HPDE6-E6E7 (cell line): ENCODE measurements at regions not wholly inside any gene's neighbourhood (a gene's known extent, or its start where the extent isn't known, plus 50 kb on each side); places are given as distances from the start of the nearest gene placed in this dataset.

Experiments used
- DNase-seq: peaks from one replicate; pipeline ENCODE4 v3.0.0; 2011; ENCODE audit warnings: missing footprints; ENCODE audit errors: extremely low spot score

DNA sequence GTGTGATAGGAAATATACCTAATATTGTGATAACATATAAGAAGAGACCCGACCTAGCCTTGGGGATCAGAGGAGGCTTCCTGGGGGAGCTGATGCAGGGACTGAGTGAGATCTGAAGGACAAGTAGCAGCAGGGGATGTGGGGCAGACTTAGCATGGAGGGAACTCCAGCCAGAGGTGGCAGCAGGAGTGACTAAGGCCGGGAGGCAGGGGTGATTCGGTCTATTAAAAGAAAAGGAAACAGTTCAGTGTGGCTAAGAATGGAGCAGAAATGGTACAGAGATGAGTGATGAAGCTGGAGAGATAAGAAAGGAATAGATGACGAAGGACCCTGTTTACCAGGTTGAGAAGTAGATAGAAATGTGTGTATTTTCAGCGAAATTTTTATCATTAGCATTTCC lies 408.8 kb downstream of the ENC1 start:
- no peak for DNase-seq

DNA sequence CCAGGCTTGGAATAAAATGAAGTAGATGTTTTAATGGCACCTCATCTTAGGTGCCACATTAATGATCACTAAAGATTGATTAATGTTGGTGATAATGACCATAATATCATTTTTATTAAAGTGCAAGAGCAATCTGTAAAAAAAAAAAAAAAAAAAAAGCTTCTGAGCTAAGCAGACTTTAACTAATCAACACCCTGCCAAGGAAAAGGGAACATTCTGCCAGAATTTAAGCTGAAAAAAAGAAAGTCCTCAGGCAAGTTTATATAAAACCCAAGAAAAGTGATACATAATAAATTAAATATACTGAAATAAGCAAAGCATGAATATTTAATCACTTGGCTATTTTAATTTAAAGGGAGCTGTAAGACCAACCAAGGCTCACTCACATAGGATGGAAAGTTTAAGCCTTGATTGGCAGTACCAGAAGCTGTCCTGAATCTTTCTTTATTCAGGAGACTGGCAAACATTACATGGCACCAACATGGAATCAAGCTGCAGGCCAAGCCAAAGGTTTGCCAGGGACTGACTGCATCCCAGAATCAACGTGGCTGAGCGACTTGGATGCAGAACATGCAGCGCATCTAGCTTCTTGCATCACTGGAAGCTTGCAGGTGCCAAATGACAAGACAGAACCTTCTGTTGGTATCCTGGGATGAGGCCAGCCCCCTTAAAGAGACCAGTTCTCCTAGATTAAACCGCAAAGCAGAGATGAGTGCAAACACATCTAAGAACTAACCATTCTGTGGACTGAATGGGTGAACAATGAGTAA lies 413.6 kb downstream of the ENC1 start:
- no peak for DNase-seq

DNA sequence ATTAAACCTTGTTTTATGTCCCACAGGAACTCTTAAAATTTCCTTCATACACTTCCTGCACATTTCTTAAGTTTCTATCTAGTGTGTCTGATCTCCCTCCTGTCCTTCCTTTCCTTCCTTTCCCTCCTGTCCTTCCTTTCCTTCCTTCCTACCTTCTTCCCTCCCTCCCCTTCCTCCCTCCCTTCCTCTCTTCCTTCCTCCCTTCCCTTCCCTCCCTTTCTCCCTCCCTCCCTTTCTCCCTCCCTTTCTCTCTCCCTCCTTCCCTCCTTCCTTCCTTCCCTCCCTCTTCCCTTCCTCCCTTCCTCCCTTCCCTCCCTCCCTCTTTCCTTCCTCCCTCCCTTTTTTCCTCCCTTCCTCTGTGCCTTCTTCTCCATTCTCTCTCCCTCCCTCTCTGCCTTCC lies 414.9 kb downstream of the ENC1 start:
- DNase-seq, result no peak

DNA sequence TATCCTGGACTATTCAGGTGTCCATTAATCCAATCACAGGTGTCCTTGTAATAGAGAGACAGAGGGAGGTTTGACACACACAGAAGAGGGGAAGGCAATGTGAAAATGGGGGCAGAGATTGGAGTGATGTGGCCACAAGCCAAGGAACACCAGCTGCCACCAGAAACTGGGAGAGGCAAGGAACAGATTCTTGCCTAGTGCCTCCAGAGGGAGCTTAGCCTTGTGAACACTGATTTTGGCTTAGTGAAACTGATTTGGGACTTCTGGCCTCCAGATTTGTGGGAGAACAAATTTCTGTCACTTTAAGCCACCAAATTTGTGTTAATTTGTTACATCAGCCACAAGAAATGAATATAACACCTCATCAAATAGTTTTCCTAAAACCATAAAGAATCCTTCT lies 416.2 kb downstream of the ENC1 start:
- DNase-seq, result no peak

DNA sequence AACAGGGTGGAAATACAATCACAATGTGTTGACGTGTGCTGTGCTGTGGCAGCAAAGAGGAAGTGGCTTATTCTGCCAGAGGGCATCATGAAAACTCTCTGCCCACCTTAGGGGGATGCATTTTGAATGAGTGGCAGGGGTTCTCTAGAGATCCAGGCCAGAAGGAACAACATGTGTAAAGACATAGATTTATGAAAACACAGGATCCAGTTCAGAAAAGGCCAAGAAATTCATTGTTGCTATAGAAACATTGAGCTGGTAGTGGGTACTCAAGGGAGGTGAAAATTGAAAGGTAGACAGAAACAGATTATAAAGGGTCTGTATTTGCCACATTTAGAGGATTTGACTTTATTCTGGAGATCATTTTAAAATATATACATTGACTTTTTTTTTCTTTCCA lies 417.7 kb downstream of the ENC1 start:
- DNase-seq, result no peak

DNA sequence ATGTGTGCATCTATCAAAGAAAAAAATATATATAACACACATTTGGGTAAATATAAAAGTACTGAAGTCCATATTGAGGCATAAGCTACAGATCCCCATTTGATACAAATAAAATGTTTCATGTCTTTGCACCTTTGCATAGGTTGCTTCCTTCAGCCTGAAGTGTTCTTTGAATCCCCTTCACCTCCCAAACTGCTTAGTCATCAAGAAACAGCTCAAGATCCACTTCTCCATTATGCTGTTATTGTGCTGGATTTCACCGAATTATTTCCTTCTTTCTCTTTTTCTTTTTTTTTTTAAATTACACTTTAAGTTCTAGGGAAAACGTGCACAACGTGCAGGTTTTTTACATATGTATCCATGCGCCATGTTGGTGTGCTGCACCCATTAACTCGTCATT lies 419.1 kb downstream of the ENC1 start:
- DNase-seq, result no peak

DNA sequence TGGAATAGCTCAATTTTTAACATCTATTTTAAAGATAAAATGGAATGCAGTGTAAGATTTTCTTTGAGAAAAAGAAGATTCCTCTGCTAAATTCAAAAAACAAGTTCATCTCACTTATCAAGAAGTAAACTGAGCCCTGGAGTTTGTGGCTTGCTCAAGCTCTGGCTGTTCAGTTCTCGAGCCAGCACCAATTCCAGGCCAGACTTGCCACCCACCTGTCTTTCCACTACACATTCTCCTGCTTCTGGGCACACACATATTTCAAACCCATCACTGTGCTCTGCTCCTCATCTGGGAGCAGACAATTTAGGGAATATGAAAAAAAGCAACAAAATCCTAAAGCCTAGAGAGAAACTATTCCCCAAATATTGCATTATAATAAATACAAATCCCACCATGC lies 424.5 kb downstream of the ENC1 start:
- no peak for DNase-seq

DNA sequence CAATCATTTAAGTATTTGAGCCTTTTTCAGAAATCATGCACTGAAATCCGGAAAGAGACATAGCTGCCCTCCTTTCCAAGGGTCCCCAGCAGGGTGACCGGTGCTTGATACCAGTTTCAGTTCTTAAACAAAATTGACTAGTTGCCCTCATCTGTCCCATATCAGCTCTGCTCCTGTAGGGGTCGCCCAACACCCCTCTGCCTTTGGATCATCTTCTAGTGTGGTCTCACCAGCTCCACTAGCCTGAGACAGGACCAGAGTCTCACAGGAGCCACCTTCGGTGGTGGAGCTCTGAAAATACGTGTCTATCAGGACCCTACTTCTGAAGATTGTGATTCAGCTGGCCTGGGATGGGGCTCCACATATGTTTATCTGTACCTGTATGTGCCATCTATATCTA lies 428.2 kb downstream of the ENC1 start:
- no peak for DNase-seq

DNA sequence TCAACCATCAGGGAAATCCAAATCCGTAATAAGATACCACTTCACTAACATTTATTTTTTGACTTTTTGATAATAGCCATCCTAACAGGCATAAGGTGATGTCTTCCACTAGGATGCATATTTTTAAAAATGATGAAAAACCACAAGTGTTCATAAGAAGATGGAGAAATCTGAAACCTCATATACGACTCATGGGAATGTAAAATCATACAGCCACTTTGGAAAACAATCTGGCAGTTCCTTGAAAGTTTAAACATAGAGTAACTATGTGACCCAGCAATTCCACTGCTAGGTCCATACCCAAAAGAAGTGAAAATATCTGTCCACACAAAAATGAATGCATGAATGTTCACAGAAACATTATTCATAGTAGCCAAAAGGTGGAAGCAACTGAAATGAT lies 431.0 kb downstream of the ENC1 start:
- no peak for DNase-seq

DNA sequence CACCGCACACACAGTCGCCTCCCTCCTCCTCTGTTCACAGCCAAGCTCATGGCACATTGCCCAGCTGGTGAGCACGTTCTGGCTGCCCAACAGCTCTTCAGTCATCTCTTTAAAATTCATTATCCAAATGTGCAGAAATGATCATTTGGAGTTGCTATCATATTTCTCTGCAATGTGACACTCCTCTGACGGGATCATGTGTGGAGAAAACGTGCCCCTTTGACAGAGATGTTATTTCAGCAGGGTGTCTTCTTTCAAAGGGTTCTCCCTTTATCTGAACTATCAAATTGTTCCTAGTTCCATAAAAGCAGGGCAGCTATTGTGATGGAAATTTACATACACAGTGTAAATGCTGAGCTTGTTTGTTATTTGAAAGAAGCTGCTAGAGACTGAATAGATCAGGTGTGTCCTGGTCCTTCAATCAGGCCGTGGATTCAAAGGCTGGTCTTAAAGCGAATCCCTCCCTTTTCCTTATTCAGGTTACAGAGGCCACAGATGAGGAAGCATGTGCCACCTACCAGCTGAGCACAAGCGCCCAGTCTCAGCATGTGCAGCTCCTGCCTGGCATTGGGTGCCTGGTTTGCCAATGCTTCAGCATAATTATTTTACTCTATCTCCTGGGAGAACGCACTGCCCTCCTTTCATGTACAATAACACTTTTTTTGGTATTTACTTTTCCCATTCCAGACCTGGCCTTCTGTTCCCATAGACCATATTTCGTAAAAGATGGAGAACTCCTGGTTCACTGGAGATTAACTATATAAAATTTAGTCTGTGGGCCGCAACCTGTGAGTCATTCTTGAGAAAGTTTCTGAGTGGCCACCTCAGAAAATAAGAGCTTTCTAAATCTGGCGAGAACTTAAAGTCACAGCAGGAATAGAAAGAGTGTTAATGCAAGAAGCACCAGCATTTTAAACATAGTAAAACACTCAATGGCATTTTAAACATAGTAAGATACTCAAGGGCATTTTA lies 433.7 kb downstream of the ENC1 start:
- DNase-seq, result peak; percentile 39

DNA sequence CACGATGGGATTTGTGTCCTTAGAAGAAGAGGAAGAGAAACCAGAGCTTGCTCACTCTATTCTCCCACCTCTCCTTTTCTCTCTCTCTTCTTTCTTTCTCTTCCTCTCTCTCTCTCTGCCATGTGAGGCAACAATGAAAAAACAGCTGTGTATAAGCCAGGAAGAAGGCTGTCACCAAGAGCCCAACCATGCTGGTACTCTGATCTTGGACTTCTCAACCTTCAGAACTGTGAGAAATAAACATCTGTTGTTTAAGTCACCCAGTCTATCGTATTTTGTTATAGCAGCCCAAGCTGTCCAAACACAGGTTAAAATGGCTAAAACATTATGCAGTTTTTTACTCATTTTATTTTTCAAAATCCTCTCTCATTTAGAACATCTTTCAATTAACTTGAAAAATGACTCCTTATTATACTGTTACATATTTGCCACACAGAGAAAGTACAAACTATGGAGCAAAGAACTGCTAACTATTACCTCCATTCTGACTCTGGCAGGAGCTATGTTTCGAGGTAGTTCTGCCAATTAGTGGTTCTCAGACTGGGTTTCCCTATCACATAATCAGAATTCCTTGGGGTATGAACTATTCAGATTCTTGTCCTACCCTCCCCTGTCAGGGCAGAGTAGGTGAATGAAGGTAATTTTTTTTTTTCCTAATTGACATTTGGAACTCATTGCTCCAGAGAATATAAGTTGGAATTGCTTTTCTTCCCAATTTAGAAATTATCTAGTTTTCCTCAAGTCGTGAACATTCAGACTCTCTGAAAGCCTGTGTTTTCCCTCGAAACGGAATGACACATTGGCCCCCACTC lies 434.6 kb downstream of the ENC1 start:
- DNase-seq, result no peak

DNA sequence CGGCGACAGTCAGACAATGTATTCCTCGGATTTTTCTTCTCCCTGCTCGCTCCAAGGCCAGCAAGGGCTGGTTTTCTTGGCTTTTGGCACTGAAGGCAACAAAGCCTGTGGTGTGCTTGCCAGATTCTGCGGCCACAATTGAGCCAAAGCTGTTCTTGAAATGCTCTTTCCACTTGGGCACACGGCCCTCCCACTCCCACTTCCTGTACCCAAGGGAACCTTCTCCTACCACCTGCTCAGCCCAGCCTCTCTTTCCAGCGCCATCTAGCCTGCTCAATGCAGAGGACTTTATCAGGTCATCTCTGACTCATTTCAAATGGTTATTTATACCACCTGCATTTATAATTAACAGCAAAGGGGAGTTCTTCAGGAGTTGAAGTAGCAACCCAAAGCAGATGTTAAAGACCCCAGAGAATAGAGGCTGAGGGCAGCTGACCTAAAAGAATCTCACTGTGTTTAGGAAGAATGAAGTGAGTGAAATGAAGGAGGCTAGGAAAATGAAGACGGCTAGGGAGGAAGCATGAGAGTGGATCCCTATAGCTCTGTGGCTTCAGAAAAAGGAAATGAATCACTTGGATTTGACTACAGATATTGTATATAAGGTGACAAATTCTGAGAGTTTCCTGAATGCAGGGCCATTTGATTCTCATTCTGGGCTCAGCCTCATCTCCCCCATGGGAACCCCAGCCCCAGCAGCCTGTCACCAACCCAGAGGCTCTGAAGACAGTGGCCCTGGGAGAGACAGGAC lies 439.0 kb downstream of the ENC1 start:
- no peak for DNase-seq

DNA sequence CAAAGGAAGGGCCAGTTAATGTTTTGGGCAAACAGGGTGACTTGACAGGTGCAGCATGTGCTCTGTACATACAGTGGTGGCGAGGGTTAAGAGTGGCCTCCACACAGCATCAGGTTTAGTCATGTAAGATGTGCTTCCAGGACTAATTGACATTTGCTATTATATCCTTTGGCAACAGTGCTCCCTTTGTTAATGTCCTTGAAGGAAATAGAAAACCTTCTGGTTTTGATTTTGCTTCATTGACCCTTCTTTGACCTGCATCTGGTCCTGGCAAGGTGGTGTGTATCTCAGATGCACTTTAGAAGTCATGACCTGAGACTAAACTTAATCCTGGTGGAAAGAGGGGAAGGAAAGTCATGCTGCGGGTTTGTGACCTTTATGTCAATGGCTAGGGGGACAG lies 440.0 kb downstream of the ENC1 start:
- no peak for DNase-seq

DNA sequence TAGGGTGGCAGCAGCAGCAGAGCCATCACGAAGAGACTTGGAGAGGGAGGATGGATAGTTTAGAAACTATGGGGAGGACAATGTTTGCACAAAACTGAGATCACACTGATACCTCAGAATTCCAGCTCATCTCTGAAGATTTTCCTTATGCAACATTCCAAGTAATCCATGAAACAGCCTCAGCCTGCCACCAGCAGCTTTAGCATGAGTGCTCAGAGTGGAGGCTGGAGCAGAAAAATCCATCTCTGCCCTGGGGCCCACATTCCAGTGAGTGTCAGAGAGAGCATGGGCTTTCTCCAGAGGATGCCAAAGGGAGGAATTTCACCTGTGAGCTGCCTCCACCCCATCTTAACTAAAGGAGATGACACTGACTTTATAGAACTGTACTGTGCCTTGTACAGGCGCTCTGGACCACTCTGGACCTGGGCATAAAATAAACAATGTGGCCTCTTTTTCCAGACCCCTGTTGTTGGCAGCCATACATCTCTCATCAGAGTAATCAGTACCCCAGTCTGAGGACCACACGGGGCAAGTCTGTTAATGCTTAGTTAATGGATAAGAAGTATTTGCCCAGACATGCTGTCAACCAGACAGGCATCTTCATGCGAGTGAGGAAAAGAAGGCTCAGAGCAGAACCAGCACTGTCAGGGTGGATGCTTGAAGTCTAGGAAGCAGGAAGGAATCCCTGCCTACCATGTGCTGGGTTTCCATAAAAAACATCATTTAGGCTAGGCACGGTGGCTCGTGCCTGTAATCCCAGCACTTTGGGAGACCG lies 440.9 kb downstream of the ENC1 start:
- DNase-seq, result no peak

DNA sequence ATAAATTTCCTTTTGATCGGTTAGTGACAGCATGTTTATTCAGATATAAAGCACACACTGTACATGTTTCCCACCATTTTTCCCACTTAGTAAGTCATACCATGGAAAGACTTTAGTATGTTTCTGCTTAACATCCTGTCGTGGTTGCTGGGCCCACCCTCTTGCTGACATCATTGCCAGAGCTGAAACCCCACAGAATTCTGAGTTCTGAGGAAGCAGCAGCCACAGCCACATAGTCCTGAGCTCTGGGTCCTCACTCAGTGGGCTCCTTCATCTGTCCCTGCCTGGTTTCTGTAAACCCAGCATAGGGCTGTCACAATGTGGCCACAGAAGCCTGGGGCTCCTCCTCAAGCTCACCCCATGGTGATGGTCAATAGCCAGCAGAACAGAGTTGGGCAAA lies 441.5 kb downstream of the ENC1 start:
- no peak for DNase-seq

DNA sequence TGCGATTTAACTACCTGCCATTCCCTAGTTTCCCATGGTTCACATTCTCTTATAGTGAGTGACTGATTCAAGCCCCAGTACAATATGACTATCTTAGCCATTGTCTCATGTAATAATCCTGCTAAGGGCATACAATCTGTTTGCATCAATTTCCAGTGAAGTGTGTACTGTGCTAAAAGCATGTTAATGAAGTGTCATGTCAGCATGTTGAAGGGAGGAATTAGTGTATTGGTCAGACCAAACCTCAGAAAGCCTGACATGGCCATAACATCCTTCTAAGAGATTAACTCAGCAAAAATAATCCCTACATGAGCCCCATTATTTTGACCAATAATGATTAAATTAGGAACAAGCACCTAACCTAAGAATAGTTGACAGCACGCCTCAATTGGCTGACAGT lies 442.4 kb downstream of the ENC1 start:
- no peak for DNase-seq

DNA sequence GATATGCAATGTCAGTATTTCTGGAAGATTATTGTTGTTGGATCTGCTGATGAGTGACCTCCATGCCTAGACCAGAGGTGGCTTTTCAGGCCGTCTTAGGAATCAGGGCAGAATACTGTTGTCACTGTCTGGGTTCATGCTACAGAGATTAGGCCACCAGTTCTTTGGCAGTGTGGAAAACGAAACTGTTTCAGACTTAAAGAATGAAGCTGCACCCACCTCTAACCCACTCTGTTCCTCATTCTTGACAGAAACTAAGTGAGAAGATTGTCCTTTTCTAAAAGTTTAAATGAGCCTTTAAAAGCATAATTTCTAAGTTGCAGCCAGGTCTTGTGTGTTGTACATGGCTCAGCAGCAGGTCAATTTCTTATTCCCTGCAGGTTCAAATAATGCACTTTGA lies 444.3 kb downstream of the ENC1 start:
- no peak for DNase-seq

DNA sequence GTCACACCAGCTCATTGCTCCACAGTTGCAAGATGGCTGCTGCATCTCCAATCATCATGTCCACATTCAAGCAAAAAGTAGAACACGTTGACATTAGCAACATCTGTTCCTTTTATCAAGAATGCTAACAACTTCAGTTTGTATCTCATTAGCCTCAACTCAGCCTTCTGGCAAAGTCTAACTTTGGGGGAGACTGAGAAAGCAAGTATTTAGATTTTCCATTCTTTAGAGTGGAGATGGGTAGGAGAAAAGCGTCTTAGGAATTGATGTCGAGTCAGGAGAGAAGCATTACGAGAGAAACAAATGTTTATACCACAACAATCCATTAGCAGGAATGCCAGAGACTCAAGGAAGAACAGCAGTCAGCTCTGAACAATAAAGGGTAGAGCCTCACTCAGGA lies 446.3 kb downstream of the ENC1 start:
- no peak for DNase-seq

DNA sequence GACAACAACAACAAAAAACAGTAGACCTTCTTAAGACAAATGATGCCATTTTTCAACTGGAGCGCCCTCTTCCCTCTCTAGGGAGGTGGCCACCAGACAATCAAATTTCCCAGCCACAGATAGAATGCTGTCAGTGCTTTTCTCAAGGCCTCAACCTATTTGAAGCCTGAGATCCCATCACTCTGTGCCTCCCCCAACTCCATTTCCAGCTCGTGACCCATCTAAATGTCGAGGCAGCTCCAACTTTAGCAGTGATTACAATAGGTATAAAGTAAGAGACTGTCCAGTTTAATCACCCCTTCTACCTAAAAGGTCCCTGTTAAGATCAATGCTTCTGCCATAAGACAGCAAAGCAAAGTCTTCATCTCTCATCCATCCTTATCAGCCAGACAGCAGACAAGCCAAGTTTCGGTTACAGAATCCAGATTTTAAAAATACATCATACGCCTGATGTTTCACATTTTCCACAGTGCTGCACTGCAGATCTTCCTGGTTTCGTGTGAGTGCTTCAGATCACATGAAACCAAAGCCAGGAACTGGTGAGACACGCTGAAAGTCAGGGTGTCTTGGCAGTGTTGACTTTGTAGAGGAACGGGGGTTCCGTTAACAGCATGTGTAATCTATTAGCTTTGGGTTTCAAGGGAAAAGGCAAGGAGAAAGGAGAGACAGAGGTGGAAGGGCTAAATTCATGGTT lies 447.8 kb downstream of the ENC1 start:
- DNase-seq, result no peak
